Neural progenitor cell (in vitro differentiated cells): ENCODE measurements at regions not wholly inside any gene's neighbourhood (a gene's known extent, or its start where the extent isn't known, plus 50 kb on each side); places are given as distances from the start of the nearest gene placed in this dataset.
"Not testable (repeated sequence)": the region's sequence is repeated elsewhere in the genome, so short reads cannot be mapped to it uniquely, and the experiment has no call there.

ENCODE experiments used
- CTCF ChIP-seq: fragments of 200-600 bp; sonication (generic); IDR thresholded peaks from 2 replicates; pipeline ENCODE4 v1.5.1; 2017; ENCODE audit warnings: antibody characterized with exemption, mild to moderate bottlenecking
- EZH2 ChIP-seq: fragments of 200-600 bp; sonication (generic); IDR thresholded peaks from 2 replicates; pipeline ENCODE4 v1.6.1; 2017; ENCODE audit warnings: antibody characterized with exemption, mild to moderate bottlenecking, moderate library complexity
- EZH2phosphoT487 ChIP-seq: fragments of 200-600 bp; sonication (generic); IDR thresholded peaks from 2 replicates; pipeline ENCODE4 v1.6.1; 2017; ENCODE audit warnings: antibody characterized with exemption

GRCh38 chr2:87468429-87468981, 279.4 kb upstream of the PLGLB2 start:
- not testable (repeated sequence) for TF ChIP-seq EZH2, CTCF, EZH2phosphoT487
